WTC11 (cell line): ENCODE measurements at regions not wholly inside any gene's neighbourhood (a gene's known extent, or its start where the extent isn't known, plus 50 kb on each side); places are given as distances from the start of the nearest gene placed in this dataset.

Experiments
- ATAC-seq: fragments of 200-7000 bp; cut with Tn5 transposase; 2 replicates; pipeline ENCODE4 v1.10.0; 2021; ENCODE audit warnings: mild to moderate bottlenecking, moderate library complexity
- CTCF ChIA-PET: fragments of 300-600 bp; sonication (Branson Sonifier 250); formaldehyde crosslinking; loops from one replicate; lab custom pipeline; 2021; ENCODE audit warnings: antibody characterized with exemption; lab: Charles Lee
- POLR2A ChIA-PET: fragments of 350-600 bp; sonication (Branson Sonifier 250); formaldehyde crosslinking; loops from one replicate; lab custom pipeline; 2021; ENCODE audit warnings: antibody characterized with exemption; lab: Charles Lee
- DNase-seq: peaks from one replicate; pipeline ENCODE4 v3.0.0; 2021; ENCODE audit warnings: low spot score
- H3K27ac Mint-ChIP-seq: 2 replicates; pipeline ENCODE4 v1.8.0; 2021; ENCODE audit warnings: mixed read lengths
- H3K27me3 Mint-ChIP-seq: 2 replicates; pipeline ENCODE4 v1.8.0; 2021; ENCODE audit warnings: low read depth, mild to moderate bottlenecking, moderate library complexity, mixed read lengths
- H3K36me3 Mint-ChIP-seq: 2 replicates; pipeline ENCODE4 v1.8.0; 2021; ENCODE audit warnings: mixed read lengths
- H3K4me1 Mint-ChIP-seq: 2 replicates; pipeline ENCODE4 v1.8.0; 2022; ENCODE audit warnings: mixed read lengths
- H3K4me3 Mint-ChIP-seq: 2 replicates; pipeline ENCODE4 v1.8.0; 2021; ENCODE audit warnings: mild to moderate bottlenecking, moderate library complexity, mixed read lengths
- H3K9me3 Mint-ChIP-seq: 2 replicates; pipeline ENCODE4 v1.8.0; 2021; ENCODE audit warnings: mixed read lengths
- ATF3 ChIP-seq: sonication (generic); formaldehyde crosslinking; conservative IDR thresholded peaks from 2 replicates; pipeline ENCODE4 v1.8.1; 2022; ENCODE audit warnings: mild to moderate bottlenecking, missing genetic modification reagents
- ATF6 ChIP-seq: sonication (generic); formaldehyde crosslinking; IDR thresholded peaks from 2 replicates; pipeline ENCODE4 v1.8.1; 2023; ENCODE audit warnings: mild to moderate bottlenecking, missing genetic modification reagents
- CREB1 ChIP-seq: sonication (generic); formaldehyde crosslinking; IDR thresholded peaks from 2 replicates; pipeline ENCODE4 v1.8.0; 2023; ENCODE audit warnings: mild to moderate bottlenecking, missing genetic modification reagents
- ERG ChIP-seq: fragments of 250-450 bp; sonication (Bioruptor Pico); IDR thresholded peaks from 2 replicates; pipeline ENCODE4 v1.8.0; 2021; ENCODE audit warnings: mild to moderate bottlenecking
- HMGA2 ChIP-seq: fragments of 250-450 bp; sonication (Bioruptor Pico); IDR thresholded peaks from 2 replicates; pipeline ENCODE4 v1.4.0; 2021; ENCODE audit warnings: mild to moderate bottlenecking, moderate library complexity
- HMGXB4 ChIP-seq: sonication (generic); formaldehyde crosslinking; IDR thresholded peaks from 2 replicates; pipeline ENCODE4 v1.8.1; 2023; ENCODE audit warnings: mild to moderate bottlenecking, moderate library complexity, missing genetic modification reagents
- KAT7 ChIP-seq: sonication (generic); formaldehyde crosslinking; IDR thresholded peaks from 2 replicates; pipeline ENCODE4 v1.8.1; 2023; ENCODE audit warnings: missing genetic modification reagents, mild to moderate bottlenecking, borderline replicate concordance
- NR1H2 ChIP-seq: sonication (generic); formaldehyde crosslinking; IDR thresholded peaks from 2 replicates; pipeline ENCODE4 v1.9.0; 2021; ENCODE audit warnings: mild to moderate bottlenecking, moderate library complexity, missing genetic modification reagents
- RELA ChIP-seq: sonication (generic); formaldehyde crosslinking; IDR thresholded peaks from 2 replicates; pipeline ENCODE4 v1.8.1; 2022; ENCODE audit warnings: missing genetic modification reagents, mild to moderate bottlenecking, borderline replicate concordance
- USF2 ChIP-seq: sonication (generic); formaldehyde crosslinking; IDR thresholded peaks from 2 replicates; pipeline ENCODE4 v1.8.1; 2023; ENCODE audit warnings: mild to moderate bottlenecking, missing genetic modification reagents, moderate library complexity
- TF ChIP-seq, protein P1 (sequence below): sonication (generic); formaldehyde crosslinking; IDR thresholded peaks from 2 replicates; pipeline ENCODE4 v1.8.0; 2023; ENCODE audit warnings: missing genetic modification reagents, mild to moderate bottlenecking, borderline replicate concordance

- Mint-ChIP-seq H3K4me3 (no peak overlapping the region), H3K4me1 (peaks cover 12% of the 10 kb centered on the region), H3K9me3 (peaks cover 8% of the 10 kb centered on the region), H3K27ac (no peak overlapping the region), H3K36me3 (no peaks in the 10 kb centered on the region), H3K27me3 (no peaks in the 10 kb centered on the region; the same call in 1 of the 2 replicates)
- ChIA-PET POLR2A (no interaction called here), CTCF (interaction anchor here (0.6 to 1.9 kb wide), 2 partner anchors 127 to 168 kb away, joined by 3 to 14 read pairs; no protein-coding TSS in a partner anchor)
- TF ChIP-seq RELA (CRISPR knock-in tag) (no peak), NR1H2 (CRISPR knock-in tag) (no peak), USF2 (CRISPR knock-in tag) (peak; percentile 46)
- peak; percentile 48; the same call in 1 of the 2 replicates for ATAC-seq
- DNase-seq, result no peak
Measured at GRCh38 chr1:209080170-209080781, 503.2 kb upstream of the CAMK1G start.

- CTCF ChIA-PET, result no interaction called here
- H3K9me3 Mint-ChIP-seq, result peaks cover 16% of the 10 kb centered on the region
- no peaks in the 10 kb centered on the region; the same call in 1 of the 2 replicates for H3K36me3 Mint-ChIP-seq
- TF ChIP-seq HMGXB4 (CRISPR knock-in tag), result no peak
- no peak for TF ChIP-seq RELA (CRISPR knock-in tag)
- TF ChIP-seq ATF3 (CRISPR knock-in tag), result no peak
- no peak for TF ChIP-seq CREB1 (CRISPR knock-in tag)
- TF ChIP-seq HMGA2 (CRISPR knock-in tag), result no peak
- TF ChIP-seq ATF6 (CRISPR knock-in tag), result no peak
- TF ChIP-seq, protein P1, sequence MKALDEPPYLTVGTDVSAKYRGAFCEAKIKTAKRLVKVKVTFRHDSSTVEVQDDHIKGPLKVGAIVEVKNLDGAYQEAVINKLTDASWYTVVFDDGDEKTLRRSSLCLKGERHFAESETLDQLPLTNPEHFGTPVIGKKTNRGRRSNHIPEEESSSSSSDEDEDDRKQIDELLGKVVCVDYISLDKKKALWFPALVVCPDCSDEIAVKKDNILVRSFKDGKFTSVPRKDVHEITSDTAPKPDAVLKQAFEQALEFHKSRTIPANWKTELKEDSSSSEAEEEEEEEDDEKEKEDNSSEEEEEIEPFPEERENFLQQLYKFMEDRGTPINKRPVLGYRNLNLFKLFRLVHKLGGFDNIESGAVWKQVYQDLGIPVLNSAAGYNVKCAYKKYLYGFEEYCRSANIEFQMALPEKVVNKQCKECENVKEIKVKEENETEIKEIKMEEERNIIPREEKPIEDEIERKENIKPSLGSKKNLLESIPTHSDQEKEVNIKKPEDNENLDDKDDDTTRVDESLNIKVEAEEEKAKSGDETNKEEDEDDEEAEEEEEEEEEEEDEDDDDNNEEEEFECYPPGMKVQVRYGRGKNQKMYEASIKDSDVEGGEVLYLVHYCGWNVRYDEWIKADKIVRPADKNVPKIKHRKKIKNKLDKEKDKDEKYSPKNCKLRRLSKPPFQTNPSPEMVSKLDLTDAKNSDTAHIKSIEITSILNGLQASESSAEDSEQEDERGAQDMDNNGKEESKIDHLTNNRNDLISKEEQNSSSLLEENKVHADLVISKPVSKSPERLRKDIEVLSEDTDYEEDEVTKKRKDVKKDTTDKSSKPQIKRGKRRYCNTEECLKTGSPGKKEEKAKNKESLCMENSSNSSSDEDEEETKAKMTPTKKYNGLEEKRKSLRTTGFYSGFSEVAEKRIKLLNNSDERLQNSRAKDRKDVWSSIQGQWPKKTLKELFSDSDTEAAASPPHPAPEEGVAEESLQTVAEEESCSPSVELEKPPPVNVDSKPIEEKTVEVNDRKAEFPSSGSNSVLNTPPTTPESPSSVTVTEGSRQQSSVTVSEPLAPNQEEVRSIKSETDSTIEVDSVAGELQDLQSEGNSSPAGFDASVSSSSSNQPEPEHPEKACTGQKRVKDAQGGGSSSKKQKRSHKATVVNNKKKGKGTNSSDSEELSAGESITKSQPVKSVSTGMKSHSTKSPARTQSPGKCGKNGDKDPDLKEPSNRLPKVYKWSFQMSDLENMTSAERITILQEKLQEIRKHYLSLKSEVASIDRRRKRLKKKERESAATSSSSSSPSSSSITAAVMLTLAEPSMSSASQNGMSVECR (CRISPR knock-in tag), result no peak
- no peak overlapping the region for H3K4me3 Mint-ChIP-seq
- H3K4me1 Mint-ChIP-seq, result no peaks in the 10 kb centered on the region
- H3K27me3 Mint-ChIP-seq, result no peaks in the 10 kb centered on the region
- no peak overlapping the region for H3K27ac Mint-ChIP-seq
- POLR2A ChIA-PET, result no interaction called here
- DNase-seq (no peak), ATAC-seq (no peak)
Measured at GRCh38 chr1:209086486-209087192, 496.9 kb upstream of the CAMK1G start.

GRCh38 chr1:209094384-209094783 is 489.1 kb upstream of the CAMK1G start:
- TF ChIP-seq ERG (no peak), KAT7 (CRISPR knock-in tag) (no peak), HMGXB4 (CRISPR knock-in tag) (no peak)
- H3K9me3 Mint-ChIP-seq, result peaks cover 20% of the 10 kb centered on the region
- CTCF ChIA-PET, result interaction anchor here (0.6 to 1.8 kb wide), 5 partner anchors 26 to 113 kb away, joined by 3 to 9 read pairs (median 5); no protein-coding TSS in a partner anchor
- H3K4me1 Mint-ChIP-seq, result 0 out of 2 replicates have a peak, but pooled peaks cover 3% of the 10 kb centered on the region
- ATAC-seq, result peak; percentile 96
- no peaks in the 10 kb centered on the region for H3K27me3 Mint-ChIP-seq
- POLR2A ChIA-PET, result no interaction called here
- H3K36me3 Mint-ChIP-seq, result no peaks in the 10 kb centered on the region; the same call in 1 of the 2 replicates
- H3K4me3 Mint-ChIP-seq, result no peak overlapping the region
- H3K27ac Mint-ChIP-seq, result no peak overlapping the region
- no peak for DNase-seq
